SK-N-SH (cell line): ENCODE measurements at regions not wholly inside any gene's neighbourhood (a gene's known extent, or its start where the extent isn't known, plus 50 kb on each side); places are given as distances from the start of the nearest gene placed in this dataset.

ENCODE experiments used
- FOXM1 ChIP-seq: IDR thresholded peaks from 2 replicates; pipeline ENCODE4 v1.4.0; 2012; ENCODE audit warnings: low read depth, mild to moderate bottlenecking
- RFX5 ChIP-seq: IDR thresholded peaks from 2 replicates; pipeline ENCODE4 v1.6.1; 2012; ENCODE audit warnings: mild to moderate bottlenecking, improper control_type of control experiment, low read length
- TCF12 ChIP-seq: IDR thresholded peaks from 2 replicates; pipeline ENCODE4 v1.4.0; 2012
- TF ChIP-seq, protein P1 (sequence below): fragments of 200-600 bp; sonication (generic); IDR thresholded peaks from 2 replicates; pipeline ENCODE4 v1.6.1; 2017; ENCODE audit warnings: antibody characterized with exemption, mild to moderate bottlenecking, moderate library complexity

DNA sequence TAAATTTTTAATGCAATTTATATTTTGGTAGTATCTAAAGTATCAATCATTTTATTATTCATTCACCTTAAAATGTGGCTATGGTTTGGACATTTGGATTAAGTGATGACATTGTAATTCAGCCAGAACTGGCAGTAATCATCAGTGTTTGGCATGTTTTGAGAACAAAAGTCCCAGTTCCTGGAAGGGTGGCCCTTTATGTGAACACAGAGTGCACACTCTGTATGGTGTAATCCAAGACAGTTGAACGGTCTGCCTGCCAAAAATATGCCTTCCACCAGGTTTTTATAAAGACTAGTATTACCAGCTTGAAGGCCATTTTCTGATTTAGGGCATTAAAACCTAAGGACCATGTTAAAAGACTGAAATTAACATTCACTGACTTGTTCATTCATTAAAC is 448.7 kb downstream of the LTN1 start:
- TF ChIP-seq, protein P1, sequence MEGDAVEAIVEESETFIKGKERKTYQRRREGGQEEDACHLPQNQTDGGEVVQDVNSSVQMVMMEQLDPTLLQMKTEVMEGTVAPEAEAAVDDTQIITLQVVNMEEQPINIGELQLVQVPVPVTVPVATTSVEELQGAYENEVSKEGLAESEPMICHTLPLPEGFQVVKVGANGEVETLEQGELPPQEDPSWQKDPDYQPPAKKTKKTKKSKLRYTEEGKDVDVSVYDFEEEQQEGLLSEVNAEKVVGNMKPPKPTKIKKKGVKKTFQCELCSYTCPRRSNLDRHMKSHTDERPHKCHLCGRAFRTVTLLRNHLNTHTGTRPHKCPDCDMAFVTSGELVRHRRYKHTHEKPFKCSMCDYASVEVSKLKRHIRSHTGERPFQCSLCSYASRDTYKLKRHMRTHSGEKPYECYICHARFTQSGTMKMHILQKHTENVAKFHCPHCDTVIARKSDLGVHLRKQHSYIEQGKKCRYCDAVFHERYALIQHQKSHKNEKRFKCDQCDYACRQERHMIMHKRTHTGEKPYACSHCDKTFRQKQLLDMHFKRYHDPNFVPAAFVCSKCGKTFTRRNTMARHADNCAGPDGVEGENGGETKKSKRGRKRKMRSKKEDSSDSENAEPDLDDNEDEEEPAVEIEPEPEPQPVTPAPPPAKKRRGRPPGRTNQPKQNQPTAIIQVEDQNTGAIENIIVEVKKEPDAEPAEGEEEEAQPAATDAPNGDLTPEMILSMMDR, result no peak
- no peak for TF ChIP-seq RFX5
- no peak for TF ChIP-seq TCF12
- no peak for TF ChIP-seq FOXM1
